GM18868 (cell line): ENCODE measurements at regions not wholly inside any gene's neighbourhood (a gene's known extent, or its start where the extent isn't known, plus 50 kb on each side); places are given as distances from the start of the nearest gene placed in this dataset.

Experiments
- ATAC-seq: cut with Tn5 transposase; IDR thresholded peaks from one replicate; pipeline ENCODE4 v1.9.1; 2021; ENCODE audit warnings: mild to moderate bottlenecking, moderate library complexity; ENCODE audit not compliant: unreplicated experiment

DNA sequence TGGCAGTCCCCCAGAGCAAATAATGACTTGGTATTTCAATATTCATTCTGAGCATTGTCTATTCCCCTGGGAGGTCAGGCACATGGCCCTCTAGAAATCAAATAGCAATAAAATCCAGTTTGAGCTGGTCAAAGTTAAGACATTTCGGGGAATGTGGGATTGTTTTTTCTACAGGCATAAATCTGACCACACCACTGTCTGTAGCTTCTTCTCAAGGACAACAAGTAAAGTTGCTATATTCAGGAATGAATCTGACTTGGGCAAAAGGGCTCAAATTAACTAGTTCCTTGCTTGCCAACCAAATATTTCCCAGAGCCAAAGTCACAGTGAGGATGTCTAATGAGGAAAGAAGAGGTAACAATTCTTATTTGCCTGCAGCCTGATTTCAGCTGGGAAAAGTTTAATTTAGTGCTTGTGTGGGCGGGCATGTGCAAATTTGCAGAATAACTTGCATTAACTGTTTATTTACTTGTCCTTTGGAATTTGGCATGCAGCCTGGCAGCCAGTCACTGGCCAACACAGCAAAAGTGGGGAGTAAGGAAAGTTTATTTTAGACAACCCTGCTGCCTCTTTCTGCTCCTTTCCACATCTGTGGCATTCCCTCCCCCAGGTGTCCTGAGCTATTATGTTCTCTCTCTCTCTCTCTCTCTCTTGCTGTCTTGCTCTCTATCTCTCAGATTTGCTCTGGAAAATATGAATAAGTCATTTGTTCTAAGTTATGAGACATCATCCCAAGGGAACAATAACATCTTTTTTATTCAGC, 51.2 kb upstream of the ARHGAP20 start:
- ATAC-seq, result no peak

DNA sequence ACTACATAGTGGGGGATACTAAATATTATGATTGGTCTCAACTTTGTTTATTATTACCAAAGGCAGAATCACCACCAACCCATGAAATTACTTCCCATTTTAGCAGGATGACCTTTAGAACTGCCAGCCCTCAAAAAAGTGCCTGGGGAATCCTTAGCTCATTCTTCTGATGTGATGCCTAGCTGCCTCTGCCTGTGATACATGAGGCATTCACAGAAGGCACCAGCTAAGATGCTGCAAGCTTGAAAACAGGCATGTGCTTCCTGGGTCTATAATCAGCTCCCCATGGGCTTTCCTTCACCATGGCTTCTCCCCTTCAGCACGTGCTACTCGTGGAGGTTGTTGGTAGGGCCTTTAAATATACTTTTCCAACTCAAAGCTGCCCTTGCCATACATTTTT, 50.4 kb upstream of the ARHGAP20 start:
- ATAC-seq, result no peak
